ENCODE measurements at regions not wholly inside any gene's neighbourhood (a gene's known extent, or its start where the extent isn't known, plus 50 kb on each side); places are given as distances from the start of the nearest gene placed in this dataset.
"Not testable (repeated sequence)": the region's sequence is repeated elsewhere in the genome, so short reads cannot be mapped to it uniquely, and the experiment has no call there.

DNA sequence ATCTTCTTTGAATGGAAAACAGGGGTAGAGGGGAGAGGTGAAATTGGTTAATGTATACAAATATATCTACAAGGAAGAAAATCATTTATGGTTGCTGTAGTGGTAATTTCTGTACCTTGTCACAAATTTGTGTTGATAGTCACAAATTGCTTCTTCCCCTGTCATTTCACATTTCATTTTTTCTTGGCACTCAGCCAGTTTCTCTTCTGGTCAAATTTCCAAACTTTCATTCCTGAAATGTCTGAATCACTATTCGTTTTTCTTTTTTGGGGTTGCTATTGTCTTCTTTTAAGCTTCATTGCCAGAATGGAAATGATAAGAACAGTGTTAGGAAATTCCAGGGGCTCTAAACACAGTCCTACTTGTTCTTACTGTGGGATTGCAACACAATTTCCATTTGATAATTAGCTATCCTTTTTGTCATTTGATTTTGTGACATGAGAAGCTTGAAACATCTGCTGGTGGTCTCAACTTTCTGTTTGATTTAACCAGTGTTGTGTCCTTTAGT lies 136.0 kb upstream of the GCFC2 start:
- no peak overlapping the region for H2AFZ ChIP-seq (ENCODE audit: low read length)
- no peaks in the 10 kb centered on the region for H3K9me3 ChIP-seq (ENCODE audit: low read length)
- DNase-seq: no peak
- no peaks in the 10 kb centered on the region for H3K4me1 ChIP-seq (ENCODE audit: insufficient read depth, low read length)
- H3K27ac ChIP-seq (ENCODE audit: low read length): no peak overlapping the region
- ChIA-PET POLR2A (ENCODE audit: unreplicated experiment) (no interaction called here), CTCF (no interaction called here)
- intact Hi-C loops (cut with micrococcal nuclease): no loop called here
- no peak overlapping the region for H3K4me2 ChIP-seq (ENCODE audit: low read length)
- no peak overlapping the region for H3K9ac ChIP-seq (ENCODE audit: low read length)
- no peaks in the 10 kb centered on the region for H3K36me3 ChIP-seq (ENCODE audit: low read depth, low read length)
- no peaks in the 10 kb centered on the region for H4K20me1 ChIP-seq (ENCODE audit: low read length)
- peaks cover 33% of the 10 kb centered on the region for H3K27me3 ChIP-seq (ENCODE audit: low read length)
- BruUV-seq (replicated peaks): no TSS peak
- no peak overlapping the region for H3K4me3 ChIP-seq (ENCODE audit: low read length)
- no peaks in the 10 kb centered on the region for H3K79me2 ChIP-seq (ENCODE audit: low read length)
- ATAC-seq: no peak
- TF ChIP-seq EZH2phosphoT487 (IDR thresholded peaks at IDR 0.05; ENCODE audit: borderline replicate concordance, low read length) (no peak), EZH2 (IDR thresholded peaks at IDR 0.05; ENCODE audit: low read length, unreplicated experiment) (no peak)
- TF ChIP-seq, protein P1, sequence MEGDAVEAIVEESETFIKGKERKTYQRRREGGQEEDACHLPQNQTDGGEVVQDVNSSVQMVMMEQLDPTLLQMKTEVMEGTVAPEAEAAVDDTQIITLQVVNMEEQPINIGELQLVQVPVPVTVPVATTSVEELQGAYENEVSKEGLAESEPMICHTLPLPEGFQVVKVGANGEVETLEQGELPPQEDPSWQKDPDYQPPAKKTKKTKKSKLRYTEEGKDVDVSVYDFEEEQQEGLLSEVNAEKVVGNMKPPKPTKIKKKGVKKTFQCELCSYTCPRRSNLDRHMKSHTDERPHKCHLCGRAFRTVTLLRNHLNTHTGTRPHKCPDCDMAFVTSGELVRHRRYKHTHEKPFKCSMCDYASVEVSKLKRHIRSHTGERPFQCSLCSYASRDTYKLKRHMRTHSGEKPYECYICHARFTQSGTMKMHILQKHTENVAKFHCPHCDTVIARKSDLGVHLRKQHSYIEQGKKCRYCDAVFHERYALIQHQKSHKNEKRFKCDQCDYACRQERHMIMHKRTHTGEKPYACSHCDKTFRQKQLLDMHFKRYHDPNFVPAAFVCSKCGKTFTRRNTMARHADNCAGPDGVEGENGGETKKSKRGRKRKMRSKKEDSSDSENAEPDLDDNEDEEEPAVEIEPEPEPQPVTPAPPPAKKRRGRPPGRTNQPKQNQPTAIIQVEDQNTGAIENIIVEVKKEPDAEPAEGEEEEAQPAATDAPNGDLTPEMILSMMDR (conservative IDR thresholded peaks at IDR 0.05; ENCODE audit: low read depth, low read length): no peak
- no peaks in the 10 kb centered on the region for H3F3A ChIP-seq (ENCODE audit: low read length, unreplicated experiment)
- no peaks in the 10 kb centered on the region for H3K9me2 ChIP-seq (replicated peaks; ENCODE audit: low read length)

- H2AFZ ChIP-seq (ENCODE audit: low read length): no peak overlapping the region
- H3K4me2 ChIP-seq (ENCODE audit: low read length): no peak overlapping the region
- intact Hi-C loops (cut with micrococcal nuclease): no loop called here
- no peaks in the 10 kb centered on the region for H3F3A ChIP-seq (ENCODE audit: low read length, unreplicated experiment)
- ATAC-seq: no peak
- H3K79me2 ChIP-seq (ENCODE audit: low read length): no peaks in the 10 kb centered on the region
- TF ChIP-seq, protein P1 (conservative IDR thresholded peaks at IDR 0.05; ENCODE audit: low read depth, low read length): no peak
- TF ChIP-seq EZH2 (IDR thresholded peaks at IDR 0.05; ENCODE audit: low read length, unreplicated experiment) (no peak), EZH2phosphoT487 (IDR thresholded peaks at IDR 0.05; ENCODE audit: borderline replicate concordance, low read length) (no peak)
- no peak overlapping the region for H3K4me3 ChIP-seq (ENCODE audit: low read length)
- no peak for DNase-seq
- BruUV-seq (replicated peaks): no TSS peak
- H3K36me3 ChIP-seq (ENCODE audit: low read depth, low read length): no peaks in the 10 kb centered on the region
- no peaks in the 10 kb centered on the region for H3K4me1 ChIP-seq (ENCODE audit: insufficient read depth, low read length)
- no peak overlapping the region for H3K9ac ChIP-seq (ENCODE audit: low read length)
- H4K20me1 ChIP-seq (ENCODE audit: low read length): no peaks in the 10 kb centered on the region
- H3K9me2 ChIP-seq (replicated peaks; ENCODE audit: low read length): no peaks in the 10 kb centered on the region
- ChIA-PET POLR2A (ENCODE audit: unreplicated experiment) (no interaction called here), CTCF (no interaction called here)
- peaks cover 29% of the 10 kb centered on the region for H3K27me3 ChIP-seq (ENCODE audit: low read length)
- H3K27ac ChIP-seq (ENCODE audit: low read length): no peak overlapping the region
- no peaks in the 10 kb centered on the region for H3K9me3 ChIP-seq (ENCODE audit: low read length)
These were observed 133.9 kb upstream of the GCFC2 start for GRCh38 chr2:75844651-75845050.

DNA sequence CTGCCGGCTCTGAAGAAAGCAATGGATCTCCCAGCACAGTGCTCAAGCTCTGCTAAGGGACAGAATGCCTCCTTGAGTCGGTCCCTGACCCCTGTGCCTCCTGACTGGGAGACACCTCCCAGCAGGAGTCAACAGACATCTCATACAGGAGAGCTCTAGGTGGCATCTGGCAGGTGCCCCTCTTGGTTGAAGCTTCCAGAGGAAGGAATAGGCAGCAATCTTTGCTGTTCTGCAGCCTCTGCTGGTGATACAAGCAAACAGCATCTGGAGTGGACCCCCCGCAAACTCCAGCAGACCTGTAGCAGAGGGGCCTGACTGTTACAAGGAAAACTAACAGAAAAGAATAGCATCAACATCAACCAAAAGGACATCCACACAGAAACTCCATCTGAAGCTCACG lies 123.9 kb upstream of the GCFC2 start:
- H3K4me1 ChIP-seq (ENCODE audit: insufficient read depth, low read length): peaks cover 12% of the 10 kb centered on the region
- DNase-seq; POLR2A ChIA-PET (ENCODE audit: unreplicated experiment); H3K9me2 ChIP-seq (replicated peaks; ENCODE audit: low read length); ATAC-seq; H2AFZ ChIP-seq (ENCODE audit: low read length); H3K79me2 ChIP-seq (ENCODE audit: low read length); H3K9ac ChIP-seq (ENCODE audit: low read length); H3K4me3 ChIP-seq (ENCODE audit: low read length); BruUV-seq (replicated peaks); H3K27me3 ChIP-seq (ENCODE audit: low read length); H3K27ac ChIP-seq (ENCODE audit: low read length); H3F3A ChIP-seq (ENCODE audit: low read length, unreplicated experiment); H3K4me2 ChIP-seq (ENCODE audit: low read length); H3K36me3 ChIP-seq (ENCODE audit: low read depth, low read length); H3K9me3 ChIP-seq (ENCODE audit: low read length); H4K20me1 ChIP-seq (ENCODE audit: low read length): not testable (repeated sequence)
- CTCF ChIA-PET: interaction anchor here (1.9 kb wide), 1 partner anchor 46 kb away, joined by 5 read pairs; no protein-coding TSS in a partner anchor
- TF ChIP-seq, protein P1 (conservative IDR thresholded peaks at IDR 0.05; ENCODE audit: low read depth, low read length): peak; percentile 43
- intact Hi-C loops (cut with micrococcal nuclease): loop anchor here (2.0 kb wide), 1 partner anchor 48 kb away; no protein-coding TSS in a partner anchor
